ENCODE measurements at regions not wholly inside any gene's neighbourhood (a gene's known extent, or its start where the extent isn't known, plus 50 kb on each side); places are given as distances from the start of the nearest gene placed in this dataset.

- no peaks in the 10 kb centered on the region for H3K9me3 ChIP-seq (replicated peaks; ENCODE audit: control insufficient read depth, insufficient read depth, low read depth, low read length)
- no peaks in the 10 kb centered on the region for H3K79me2 ChIP-seq (ENCODE audit: control insufficient read depth, insufficient read depth, low read length)
- no TSS peak for BruUV-seq (replicated peaks)
- TF ChIP-seq TAF9B (IDR thresholded peaks at IDR 0.05; ENCODE audit: partially characterized antibody), result no peak
- TF ChIP-seq THRAP3 (IDR thresholded peaks at IDR 0.05; ENCODE audit: borderline replicate concordance), result no peak
- TF ChIP-seq MED1 (CRISPR knock-in tag; IDR thresholded peaks at IDR 0.05; ENCODE audit: borderline replicate concordance), result no peak
- no peak for TF ChIP-seq ETV1 (tag; conservative IDR thresholded peaks at IDR 0.05; ENCODE audit: low read depth)
- no peak for TF ChIP-seq SETDB1 (IDR thresholded peaks at IDR 0.05; ENCODE audit: low read length)
- no peak for TF ChIP-seq COPS2 (conservative IDR thresholded peaks at IDR 0.05)
- intact Hi-C loops (cut with micrococcal nuclease) (no loop called here), in situ Hi-C loops (cut with MboI) (no loop called here)
- no peak overlapping the region; a peak in 1 of 4 replicates for H3K9ac ChIP-seq (ENCODE audit: insufficient read depth in 1 of 2, low read depth in 2 of 2, low read length in 2 of 2)
- H3K27ac ChIP-seq (ENCODE audit: extremely low read depth, low read depth, low read length), result no peak overlapping the region
- DNase-seq (ENCODE audit: extremely low read depth in 1 of 4, low spot score in 3 of 4) (no peak), ATAC-seq (no peak), FAIRE-seq (no peak)
- H2AFZ ChIP-seq (ENCODE audit: low read depth, low read length), result no peak overlapping the region
- peaks cover 5 to 21% of the 10 kb centered on the region in 2 experiments; a peak in 3 of 5 replicates for H3K27me3 ChIP-seq (ENCODE audit: control insufficient read depth in 2 of 2, insufficient read depth in 2 of 2, low read length in 2 of 2)
- H3K4me1 ChIP-seq (replicated peaks in 1 of 2; ENCODE audit: control insufficient read depth in 2 of 2, insufficient read depth in 2 of 2, low read length in 2 of 2), result no peaks in the 10 kb centered on the region
- POLR2A ChIA-PET, result interaction anchor here (0.7 kb wide), 1 partner anchor 136 kb away, joined by 3 read pairs; no protein-coding TSS in a partner anchor
- no peaks in the 10 kb centered on the region for H3K9me1 ChIP-seq (ENCODE audit: control insufficient read depth, insufficient read depth, low read length)
- no peaks in the 10 kb centered on the region for H4K20me1 ChIP-seq (replicated peaks; ENCODE audit: control insufficient read depth, insufficient read depth, low read length)
- WGBS (ENCODE audit: insufficient coverage, low coverage, missing lambda C conversion rate), result 0% methylated on average over 13 of the region's 14 CpGs
- H3K36me3 ChIP-seq (ENCODE audit: control insufficient read depth, insufficient read depth, low read length), result no peaks in the 10 kb centered on the region
- H3K4me2 ChIP-seq (ENCODE audit: insufficient read depth, low read length), result no peak overlapping the region
- no peak overlapping the region for H3K4me3 ChIP-seq
- CTCF ChIA-PET (ENCODE audit: low intra/inter-chr PET ratio), result no interaction called here
These were observed 185.3 kb upstream of the MYT1L start for GRCh38 chr2:2516386-2516785.

GRCh38 chr2:2512931-2513330, 181.9 kb upstream of the MYT1L start:
- ChIA-PET POLR2A (no interaction called here), CTCF (ENCODE audit: low intra/inter-chr PET ratio) (no interaction called here)
- WGBS (ENCODE audit: insufficient coverage, low coverage, missing lambda C conversion rate), result under 1% methylated on average over 10 of the region's 10 CpGs
- Histone ChIP-seq H3K4me1 (replicated peaks in 1 of 2; ENCODE audit: control insufficient read depth in 2 of 2, insufficient read depth in 2 of 2, low read length in 2 of 2) (no peaks in the 10 kb centered on the region), H3K9me3 (replicated peaks; ENCODE audit: control insufficient read depth, insufficient read depth, low read depth, low read length) (no peaks in the 10 kb centered on the region), H3K36me3 (ENCODE audit: control insufficient read depth, insufficient read depth, low read length) (no peaks in the 10 kb centered on the region), H4K20me1 (replicated peaks; ENCODE audit: control insufficient read depth, insufficient read depth, low read length) (no peaks in the 10 kb centered on the region), H3K4me2 (ENCODE audit: insufficient read depth, low read length) (no peak overlapping the region), H3K9ac (ENCODE audit: insufficient read depth in 1 of 2, low read depth in 2 of 2, low read length in 2 of 2) (no peak overlapping the region), H3K27ac (ENCODE audit: extremely low read depth, low read depth, low read length) (no peak overlapping the region), H3K79me2 (ENCODE audit: control insufficient read depth, insufficient read depth, low read length) (no peaks in the 10 kb centered on the region), H2AFZ (ENCODE audit: low read depth, low read length) (no peak overlapping the region), H3K9me1 (ENCODE audit: control insufficient read depth, insufficient read depth, low read length) (no peaks in the 10 kb centered on the region), H3K4me3 (no peak overlapping the region), H3K27me3 (ENCODE audit: control insufficient read depth in 2 of 2, insufficient read depth in 2 of 2, low read length in 2 of 2) (peaks cover 0 to 11% of the 10 kb centered on the region in 2 experiments; a peak in 1 of 5 replicates)
- FAIRE-seq (no peak), DNase-seq (ENCODE audit: extremely low read depth in 1 of 4, low spot score in 3 of 4) (no peak), ATAC-seq (no peak)
- no TSS peak for BruUV-seq (replicated peaks)
- in situ Hi-C loops (cut with MboI) (no loop called here), intact Hi-C loops (cut with micrococcal nuclease) (no loop called here)
- no peak for TF ChIP-seq SMAD2 (IDR thresholded peaks at IDR 0.05; ENCODE audit: low read depth, low read length)
- TF ChIP-seq ZFPM2 (CRISPR knock-in tag; IDR thresholded peaks at IDR 0.05), result no peak
- TF ChIP-seq KDM5B (IDR thresholded peaks at IDR 0.05; ENCODE audit: insufficient replicate concordance, low read depth, low read length), result no peak
- TF ChIP-seq ZNF644 (tag; IDR thresholded peaks at IDR 0.05; ENCODE audit: low read depth), result no peak
- no peak for TF ChIP-seq PHB (CRISPR knock-in tag; IDR thresholded peaks at IDR 0.05)
- no peak for TF ChIP-seq ETV1 (tag; conservative IDR thresholded peaks at IDR 0.05; ENCODE audit: low read depth)
- TF ChIP-seq FOXP1 (CRISPR knock-in tag; IDR thresholded peaks at IDR 0.05), result no peak
- no peak for TF ChIP-seq POU5F1 (IDR thresholded peaks at IDR 0.05; ENCODE audit: borderline replicate concordance, low read depth, low read length, partially characterized antibody)
- no peak for TF ChIP-seq ZNF24 (IDR thresholded peaks at IDR 0.05)
- TF ChIP-seq NR4A1 (CRISPR knock-in tag; IDR thresholded peaks at IDR 0.05), result no peak
- no peak for TF ChIP-seq NR4A1 (tag; IDR thresholded peaks at IDR 0.05)

All from K562 (cell line).